IMR-90 (cell line): ENCODE measurements at regions not wholly inside any gene's neighbourhood (a gene's known extent, or its start where the extent isn't known, plus 50 kb on each side); places are given as distances from the start of the nearest gene placed in this dataset.

Source experiments
- BHLHE40 ChIP-seq: fragments of 150-350 bp; IDR thresholded peaks from 2 replicates; pipeline ENCODE4 v1.6.1; 2016; ENCODE audit warnings: mild to moderate bottlenecking, low read depth, low read length
- CTCF ChIP-seq: conservative IDR thresholded peaks from 2 replicates; pipeline ENCODE4 v1.5.1; 2012; ENCODE audit warnings: mild to moderate bottlenecking, low read depth, low read length, improper control_type of control experiment
- FOS ChIP-seq: fragments of 150-350 bp; IDR thresholded peaks from 2 replicates; pipeline ENCODE4 v1.6.1; 2016; ENCODE audit warnings: low read depth, low read length
- MAZ ChIP-seq: IDR thresholded peaks from 2 replicates; pipeline ENCODE4 v1.6.1; 2012; ENCODE audit warnings: low read depth, mild to moderate bottlenecking, low read length, improper control_type of control experiment, moderate library complexity, borderline replicate concordance
- MXI1 ChIP-seq: IDR thresholded peaks from 2 replicates; pipeline ENCODE4 v1.6.1; 2012; ENCODE audit warnings: low read depth, mild to moderate bottlenecking, low read length, moderate library complexity, borderline replicate concordance
- POLR2A ChIP-seq: IDR thresholded peaks from 2 replicates; pipeline ENCODE4 v1.6.1; 2012; ENCODE audit warnings: mild to moderate bottlenecking, low read depth, low read length
- RAD21 ChIP-seq: IDR thresholded peaks from 2 replicates; pipeline ENCODE4 v1.6.1; 2012; ENCODE audit warnings: low read length, improper control_type of control experiment
- RCOR1 ChIP-seq: IDR thresholded peaks from 2 replicates; pipeline ENCODE4 v1.6.1; 2012; ENCODE audit warnings: mild to moderate bottlenecking, low read length, improper control_type of control experiment; ENCODE audit not compliant: insufficient replicate concordance
- RFX5 ChIP-seq: IDR thresholded peaks from 2 replicates; pipeline ENCODE4 v1.8.0; 2012; ENCODE audit warnings: low read depth, mild to moderate bottlenecking, low read length, moderate library complexity
- TF ChIP-seq, protein P1 (sequence below): fragments of 150-350 bp; IDR thresholded peaks from 2 replicates; pipeline ENCODE4 v1.6.1; 2017; ENCODE audit warnings: mild to moderate bottlenecking, antibody characterized with exemption, low read length, low read depth

DNA sequence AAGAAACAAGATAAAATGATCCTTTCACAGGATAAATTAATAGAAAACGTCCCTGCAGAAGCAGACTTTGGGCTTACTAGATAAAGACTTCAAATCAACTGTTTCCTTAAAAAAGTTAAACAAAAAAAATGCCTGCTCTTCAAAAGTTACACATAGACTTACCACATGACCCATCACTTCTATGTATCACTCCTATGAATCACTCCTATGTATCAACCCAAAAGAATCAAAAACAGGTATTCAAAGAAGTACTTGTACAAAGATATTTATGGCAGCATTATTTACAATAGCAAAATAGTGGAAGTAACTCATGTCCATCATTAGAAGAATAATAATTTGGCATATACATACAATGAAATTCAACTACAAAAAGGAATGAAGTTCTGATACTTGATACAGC lies 56.3 kb upstream of the PRDM9 start:
- TF ChIP-seq CTCF (no peak), POLR2A (no peak), RAD21 (no peak), RFX5 (no peak), RCOR1 (no peak), MXI1 (no peak), BHLHE40 (no peak), MAZ (no peak), FOS (no peak)
- TF ChIP-seq, protein P1, sequence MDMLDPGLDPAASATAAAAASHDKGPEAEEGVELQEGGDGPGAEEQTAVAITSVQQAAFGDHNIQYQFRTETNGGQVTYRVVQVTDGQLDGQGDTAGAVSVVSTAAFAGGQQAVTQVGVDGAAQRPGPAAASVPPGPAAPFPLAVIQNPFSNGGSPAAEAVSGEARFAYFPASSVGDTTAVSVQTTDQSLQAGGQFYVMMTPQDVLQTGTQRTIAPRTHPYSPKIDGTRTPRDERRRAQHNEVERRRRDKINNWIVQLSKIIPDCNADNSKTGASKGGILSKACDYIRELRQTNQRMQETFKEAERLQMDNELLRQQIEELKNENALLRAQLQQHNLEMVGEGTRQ = no peak
